GM12875 (cell line): ENCODE measurements at regions not wholly inside any gene's neighbourhood (a gene's known extent, or its start where the extent isn't known, plus 50 kb on each side); places are given as distances from the start of the nearest gene placed in this dataset.

Experiments used
- H3K4me3 ChIP-seq: one replicate; pipeline ENCODE4 v1.5.1; 2011; ENCODE audit warnings: low read depth, low read length, control low read depth
- CTCF ChIP-seq: IDR thresholded peaks from 2 replicates; pipeline ENCODE4 v1.5.1; 2011; ENCODE audit warnings: low read depth, mild to moderate bottlenecking, control low read depth, inconsistent platforms, low read length, moderate library complexity, borderline replicate concordance; ENCODE audit not compliant: insufficient read depth

GRCh38 chr5:2201421-2201820 lies 318.7 kb upstream of the IRX4 start:
- TF ChIP-seq CTCF = no peak
- no peak overlapping the region for H3K4me3 ChIP-seq

- no peak for TF ChIP-seq CTCF
- H3K4me3 ChIP-seq = no peak overlapping the region
These were observed 318.3 kb upstream of the IRX4 start for GRCh38 chr5:2201011-2201410.

GRCh38 chr5:2200261-2200950 lies 317.7 kb upstream of the IRX4 start:
- no peak for TF ChIP-seq CTCF

GRCh38 chr5:2199697-2200096 lies 317.0 kb upstream of the IRX4 start:
- no peak overlapping the region for H3K4me3 ChIP-seq
- no peak for TF ChIP-seq CTCF

More at GRCh38 chr5:2200261-2200950, 317.7 kb upstream of the IRX4 start:
- H3K4me3 ChIP-seq = no peak overlapping the region

- no peak for TF ChIP-seq CTCF
- no peak overlapping the region for H3K4me3 ChIP-seq
These were observed 314.4 kb upstream of the IRX4 start for GRCh38 chr5:2196989-2197619.

- no peak overlapping the region for H3K4me3 ChIP-seq
- TF ChIP-seq CTCF = no peak
These were observed 313.7 kb upstream of the IRX4 start for GRCh38 chr5:2196416-2196815.

GRCh38 chr5:2194949-2195348 lies 312.2 kb upstream of the IRX4 start:
- TF ChIP-seq CTCF = no peak
- H3K4me3 ChIP-seq = no peak overlapping the region
